Keratinocyte (primary cell): ENCODE measurements at regions not wholly inside any gene's neighbourhood (a gene's known extent, or its start where the extent isn't known, plus 50 kb on each side); places are given as distances from the start of the nearest gene placed in this dataset.
A peak's percentile ranks its signal among the peaks of the same experiment; 100 is the strongest.

ENCODE experiments used
- DNase-seq: peaks from one replicate; pipeline ENCODE4 v3.0.0-alpha.2; 2011; ENCODE audit warnings: low read depth, missing footprints, low spot score
- FAIRE-seq: peaks from 2 replicates; lab custom pipeline; 2011; peaks lifted over from hg19 to GRCh38; lab: Jason Lieb, UNC
- H2AFZ ChIP-seq: 2 replicates; pipeline ENCODE4 v1.6.0; 2012; ENCODE audit warnings: low read length, control low read depth, inconsistent platforms; ENCODE audit not compliant: control insufficient read depth
- H3K27ac ChIP-seq: 2 replicates; pipeline ENCODE4 v1.5.1; 2011; ENCODE audit warnings: low read length; ENCODE audit not compliant: control insufficient read depth, insufficient read depth
- H3K27me3 ChIP-seq: 3 replicates; pipeline ENCODE4 v1.6.0; 2011; ENCODE audit warnings: low read length; ENCODE audit not compliant: control insufficient read depth, insufficient read depth; ENCODE audit errors: extremely low read depth
- H3K36me3 ChIP-seq, 2 experiments: 2 replicates in 1 of 2; 3 replicates in 1 of 2; pipeline ENCODE4 v1.5.1; 2011; ENCODE audit warnings: low read length in 2 of 2, mild to moderate bottlenecking in 1 of 2; ENCODE audit not compliant: control insufficient read depth in 2 of 2, insufficient read depth in 2 of 2; ENCODE audit errors: extremely low read depth in 1 of 2
- H3K4me1 ChIP-seq: 3 replicates; pipeline ENCODE4 v1.5.1; 2011; ENCODE audit warnings: low read length; ENCODE audit not compliant: control insufficient read depth, insufficient read depth; ENCODE audit errors: extremely low read depth
- H3K4me2 ChIP-seq: 3 replicates; pipeline ENCODE4 v1.6.0; 2011; ENCODE audit warnings: low read depth, low read length; ENCODE audit not compliant: control insufficient read depth, insufficient read depth; ENCODE audit errors: extremely low read depth
- H3K4me3 ChIP-seq, 3 experiments: fragments of 200-600 bp in 1 of 3; sonication (generic) in 1 of 3; 2 replicates in 2 of 3; 3 replicates in 1 of 3; pipeline ENCODE4 v1.5.1; 2011 to 2016; ENCODE audit warnings: low read length in 3 of 3, mild to moderate bottlenecking in 3 of 3, control low read depth in 2 of 3, inconsistent platforms in 1 of 3, low read depth in 1 of 3, mixed read lengths in 1 of 3, mixed run types in 1 of 3, moderate library complexity in 1 of 3; ENCODE audit not compliant: control insufficient read depth in 2 of 3, insufficient read depth in 2 of 3; ENCODE audit errors: extremely low read depth in 1 of 3
- H3K79me2 ChIP-seq: 2 replicates; pipeline ENCODE4 v1.6.0; 2012; ENCODE audit warnings: low read length; ENCODE audit not compliant: control insufficient read depth, insufficient read depth
- H3K9ac ChIP-seq: 3 replicates; pipeline ENCODE4 v1.6.0; 2011; ENCODE audit warnings: low read length; ENCODE audit not compliant: control insufficient read depth, insufficient read depth; ENCODE audit errors: extremely low read depth
- H3K9me1 ChIP-seq: 3 replicates; pipeline ENCODE4 v1.6.0; 2011; ENCODE audit warnings: low read length; ENCODE audit not compliant: control insufficient read depth, insufficient read depth; ENCODE audit errors: extremely low read depth
- H3K9me3 ChIP-seq: 2 replicates; pipeline ENCODE4 v1.5.1; 2012; ENCODE audit warnings: low read depth, low read length; ENCODE audit not compliant: control insufficient read depth
- H4K20me1 ChIP-seq: 3 replicates; pipeline ENCODE4 v1.6.0; 2011; ENCODE audit warnings: low read length; ENCODE audit not compliant: control insufficient read depth, insufficient read depth; ENCODE audit errors: extremely low read depth
- CTCF ChIP-seq, 3 experiments: IDR thresholded peaks in 1 of 3; conservative IDR thresholded peaks in 1 of 3; optimal IDR thresholded peaks in 1 of 3; 2 replicates in 2 of 3; 3 replicates in 1 of 3; pipeline versions ENCODE3 to v1.5.1; 2011; ENCODE audit warnings: low read length in 3 of 3, mild to moderate bottlenecking in 3 of 3, moderate library complexity in 2 of 3, control low read depth in 1 of 3, inconsistent platforms in 1 of 3; ENCODE audit not compliant: insufficient read depth in 2 of 3; ENCODE audit errors: extremely low read depth in 1 of 3
- EZH2 ChIP-seq: IDR thresholded peaks from one replicate; pipeline ENCODE4 v1.6.1; 2012; ENCODE audit warnings: inconsistent platforms, mild to moderate bottlenecking, low read length, moderate library complexity
- dilution Hi-C: fragments of 300-500 bp; cut with MboI; formaldehyde crosslinking; loops from one replicate; pipeline ENCODE4 v1.7.0; 2020; ENCODE audit warnings: low sequenced_read_pairs; ENCODE audit not compliant: extremely low pct_ligation_motif_present

GRCh38 chr11:19347911-19348310 lies 107.2 kb upstream of the E2F8 start:
- Histone ChIP-seq H3K9me3 (no peaks in the 10 kb centered on the region), H3K4me2 (no peak overlapping the region), H4K20me1 (no peaks in the 10 kb centered on the region), H3K27me3 (peaks cover 83% of the 10 kb centered on the region), H3K4me3 (no peak overlapping the region), H2AFZ (no peak overlapping the region), H3K9me1 (no peaks in the 10 kb centered on the region), H3K36me3 (no peaks in the 10 kb centered on the region), H3K4me1 (no peaks in the 10 kb centered on the region), H3K79me2 (no peaks in the 10 kb centered on the region), H3K27ac (no peak overlapping the region), H3K9ac (no peak overlapping the region)
- dilution Hi-C loops, result no loop called here
- FAIRE-seq (no peak), DNase-seq (no peak)
- TF ChIP-seq CTCF (optimal IDR thresholded peaks at IDR 0.05 in 1 of 3, IDR thresholded peaks at IDR 0.05 in 1 of 3, conservative IDR thresholded peaks at IDR 0.05 in 1 of 3; ENCODE audit: extremely low read depth in 1 of 3, insufficient read depth in 2 of 3, low read length in 3 of 3) (no peak), EZH2 (no peak)

- dilution Hi-C loops, result no loop called here
- H3K36me3 ChIP-seq, result no peaks in the 10 kb centered on the region
- H4K20me1 ChIP-seq, result no peaks in the 10 kb centered on the region
- H3K4me3 ChIP-seq, result no peak overlapping the region
- no peaks in the 10 kb centered on the region for H3K4me1 ChIP-seq
- H3K27me3 ChIP-seq, result peaks cover 78% of the 10 kb centered on the region
- no peak overlapping the region for H3K27ac ChIP-seq
- TF ChIP-seq EZH2 (peak; percentile 99), CTCF (optimal IDR thresholded peaks at IDR 0.05 in 1 of 3, IDR thresholded peaks at IDR 0.05 in 1 of 3, conservative IDR thresholded peaks at IDR 0.05 in 1 of 3; ENCODE audit: extremely low read depth in 1 of 3, insufficient read depth in 2 of 3, low read length in 3 of 3) (peak in 1 of 3 experiments; percentile 24)
- no peak for DNase-seq
- no peak overlapping the region for H3K9ac ChIP-seq
- H3K4me2 ChIP-seq, result peak overlapping the region; percentile 50
- no peaks in the 10 kb centered on the region for H3K79me2 ChIP-seq
- no peak for FAIRE-seq
- H2AFZ ChIP-seq, result no peak overlapping the region
- no peaks in the 10 kb centered on the region for H3K9me1 ChIP-seq
- H3K9me3 ChIP-seq, result no peaks in the 10 kb centered on the region
These were observed 105.3 kb upstream of the E2F8 start for GRCh38 chr11:19345848-19346681.
